ENCODE measurements at regions not wholly inside any gene's neighbourhood (a gene's known extent, or its start where the extent isn't known, plus 50 kb on each side); places are given as distances from the start of the nearest gene placed in this dataset.
"Not testable (repeated sequence)": the region's sequence is repeated elsewhere in the genome, so short reads cannot be mapped to it uniquely, and the experiment has no call there.

DNA sequence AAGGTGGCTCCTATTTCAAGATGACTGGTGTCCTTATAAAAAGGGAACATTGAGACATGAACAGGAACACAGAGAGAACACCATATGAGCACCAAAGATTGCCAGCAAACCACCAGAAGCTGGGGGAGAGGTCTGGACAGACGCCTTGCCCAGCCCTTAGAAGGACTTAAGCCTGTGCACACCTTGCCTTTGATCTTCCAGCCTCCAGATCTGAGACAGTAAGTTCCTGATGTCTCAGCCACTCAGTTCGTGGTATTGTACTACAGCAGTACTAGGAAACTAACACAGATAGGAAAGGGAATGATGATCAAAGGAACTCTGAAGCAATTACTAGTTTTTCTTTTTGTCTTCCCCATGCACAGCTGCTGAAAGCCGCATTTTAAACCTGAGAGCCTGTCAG is 137.3 kb upstream of the FHL2 start:
- CTCF ChIA-PET: no interaction called here
- no peak for ATAC-seq (ENCODE audit: low read depth)

DNA sequence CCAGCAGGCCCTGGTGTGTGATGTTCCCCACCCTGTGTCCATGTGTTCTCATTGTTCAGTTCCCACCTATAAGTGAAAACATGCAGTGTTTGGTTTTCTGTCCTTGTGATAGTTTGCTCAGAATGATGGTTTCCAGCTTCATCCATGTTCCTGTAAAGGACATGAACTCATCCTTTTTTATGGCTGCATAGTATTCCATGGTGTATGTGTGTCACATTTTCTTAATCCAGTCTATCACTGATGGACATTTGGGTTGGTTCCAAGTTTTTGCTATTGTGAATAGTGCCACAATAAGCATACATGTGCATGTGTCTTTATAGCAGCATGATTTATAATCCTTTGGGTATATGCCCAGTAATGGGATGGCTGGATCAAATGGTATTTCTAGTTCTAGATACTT is 130.4 kb upstream of the FHL2 start:
- CTCF ChIA-PET; POLR2A ChIA-PET; H3K27me3 ChIP-seq (replicated peaks in 1 of 4; ENCODE audit: control extremely low read depth in 1 of 4, control insufficient read depth in 3 of 4, insufficient read depth in 4 of 4, low read length in 3 of 4); ATAC-seq (ENCODE audit: low read depth); H3K27ac Mint-ChIP-seq; H3K4me1 ChIP-seq (ENCODE audit: control insufficient read depth in 2 of 2, insufficient read depth in 2 of 2, low read length in 2 of 2); H3K27me3 Mint-ChIP-seq; H4K20me1 ChIP-seq (ENCODE audit: control insufficient read depth, insufficient read depth, low read length, poor library complexity, severe bottlenecking); H3K79me2 ChIP-seq (ENCODE audit: control insufficient read depth, insufficient read depth, low read length); H3K9me3 ChIP-seq (ENCODE audit: control extremely low read depth in 1 of 3, control insufficient read depth in 2 of 3, insufficient read depth in 1 of 3, low read length in 2 of 3); H3K4me1 Mint-ChIP-seq; H3K9ac ChIP-seq (ENCODE audit: low read length); H3K4me2 ChIP-seq (replicated peaks; ENCODE audit: low read depth, low read length, poor library complexity, severe bottlenecking); H3K4me3 ChIP-seq (ENCODE audit: control extremely low read depth in 1 of 5, extremely low read depth in 1 of 5, insufficient read depth in 1 of 5, low read depth in 2 of 5, low read length in 4 of 5); H3K36me3 ChIP-seq (replicated peaks in 1 of 2; ENCODE audit: control extremely low read depth in 1 of 2, control insufficient read depth in 1 of 2, extremely low read depth in 1 of 2, insufficient read depth in 2 of 2, low read length in 1 of 2); DNase-seq; intact Hi-C loops (cut with micrococcal nuclease); H3K27ac ChIP-seq (ENCODE audit: low read length in 2 of 2); H3K9me3 Mint-ChIP-seq (ENCODE audit: insufficient read depth); H2AFZ ChIP-seq (ENCODE audit: insufficient read depth, low read depth, low read length, poor library complexity, severe bottlenecking); H3K4me3 Mint-ChIP-seq: not testable (repeated sequence)

More for the DNA sequence above, 137.3 kb upstream of the FHL2 start:
- Histone ChIP-seq H2AFZ (ENCODE audit: insufficient read depth, low read depth, low read length, poor library complexity, severe bottlenecking) (no peak overlapping the region), H3K27ac (ENCODE audit: low read length in 2 of 2) (no peak overlapping the region), H3K4me1 (ENCODE audit: control insufficient read depth in 2 of 2, insufficient read depth in 2 of 2, low read length in 2 of 2) (no peaks in the 10 kb centered on the region), H3K79me2 (ENCODE audit: control insufficient read depth, insufficient read depth, low read length) (no peaks in the 10 kb centered on the region), H3K27me3 (replicated peaks in 1 of 4; ENCODE audit: control extremely low read depth in 1 of 4, control insufficient read depth in 3 of 4, insufficient read depth in 4 of 4, low read length in 3 of 4) (no peaks in the 10 kb centered on the region), H3K9me3 (ENCODE audit: control extremely low read depth in 1 of 3, control insufficient read depth in 2 of 3, insufficient read depth in 1 of 3, low read length in 2 of 3) (peaks cover 0 to 3% (median 0%) of the 10 kb centered on the region in 3 donors), H3K4me3 (ENCODE audit: control extremely low read depth in 1 of 5, extremely low read depth in 1 of 5, insufficient read depth in 1 of 5, low read depth in 2 of 5, low read length in 4 of 5) (no peak overlapping the region), H3K4me2 (replicated peaks; ENCODE audit: low read depth, low read length, poor library complexity, severe bottlenecking) (no peak overlapping the region), H4K20me1 (ENCODE audit: control insufficient read depth, insufficient read depth, low read length, poor library complexity, severe bottlenecking) (no peaks in the 10 kb centered on the region), H3K36me3 (replicated peaks in 1 of 2; ENCODE audit: control extremely low read depth in 1 of 2, control insufficient read depth in 1 of 2, extremely low read depth in 1 of 2, insufficient read depth in 2 of 2, low read length in 1 of 2) (no peaks in the 10 kb centered on the region), H3K9ac (ENCODE audit: low read length) (no peak overlapping the region)
- no peaks in the 10 kb centered on the region for H3K4me1 Mint-ChIP-seq
- no peak for TF ChIP-seq EZH2 (IDR thresholded peaks at IDR 0.05; ENCODE audit: borderline replicate concordance, insufficient read depth, low read depth, low read length, poor library complexity, severe bottlenecking)
- TF ChIP-seq, protein P1, sequence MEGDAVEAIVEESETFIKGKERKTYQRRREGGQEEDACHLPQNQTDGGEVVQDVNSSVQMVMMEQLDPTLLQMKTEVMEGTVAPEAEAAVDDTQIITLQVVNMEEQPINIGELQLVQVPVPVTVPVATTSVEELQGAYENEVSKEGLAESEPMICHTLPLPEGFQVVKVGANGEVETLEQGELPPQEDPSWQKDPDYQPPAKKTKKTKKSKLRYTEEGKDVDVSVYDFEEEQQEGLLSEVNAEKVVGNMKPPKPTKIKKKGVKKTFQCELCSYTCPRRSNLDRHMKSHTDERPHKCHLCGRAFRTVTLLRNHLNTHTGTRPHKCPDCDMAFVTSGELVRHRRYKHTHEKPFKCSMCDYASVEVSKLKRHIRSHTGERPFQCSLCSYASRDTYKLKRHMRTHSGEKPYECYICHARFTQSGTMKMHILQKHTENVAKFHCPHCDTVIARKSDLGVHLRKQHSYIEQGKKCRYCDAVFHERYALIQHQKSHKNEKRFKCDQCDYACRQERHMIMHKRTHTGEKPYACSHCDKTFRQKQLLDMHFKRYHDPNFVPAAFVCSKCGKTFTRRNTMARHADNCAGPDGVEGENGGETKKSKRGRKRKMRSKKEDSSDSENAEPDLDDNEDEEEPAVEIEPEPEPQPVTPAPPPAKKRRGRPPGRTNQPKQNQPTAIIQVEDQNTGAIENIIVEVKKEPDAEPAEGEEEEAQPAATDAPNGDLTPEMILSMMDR (IDR thresholded peaks at IDR 0.05): no peak
- POLR2A ChIA-PET: no interaction called here
- 80% methylated on average over 3 of the region's 3 CpGs for WGBS (ENCODE audit: insufficient coverage)
- intact Hi-C loops (cut with micrococcal nuclease): no loop called here
- H3K27me3 Mint-ChIP-seq: peaks cover 15% of the 10 kb centered on the region
- DNase-seq: no peak
- H3K4me3 Mint-ChIP-seq: no peak overlapping the region
- H3K27ac Mint-ChIP-seq: no peak overlapping the region
- no peaks in the 10 kb centered on the region for H3K9me3 Mint-ChIP-seq (ENCODE audit: insufficient read depth)
